ENCODE measurements at regions not wholly inside any gene's neighbourhood (a gene's known extent, or its start where the extent isn't known, plus 50 kb on each side); places are given as distances from the start of the nearest gene placed in this dataset.
"Not testable (repeated sequence)": the region's sequence is repeated elsewhere in the genome, so short reads cannot be mapped to it uniquely, and the experiment has no call there.

GRCh38 chr17:77328823-77329740, 188.3 kb downstream of the SEC14L1 start:
- peaks cover 0 to 7% (median 0%) of the 10 kb centered on the region in 9 donors for H3K9me3 Mint-ChIP-seq
- ATAC-seq: no peak
- no peak for DNase-seq
- peak overlapping the region in 7 of 10 donors; percentile 27 to 83 (median 66) for H3K27ac Mint-ChIP-seq
- peaks cover 0 to 2% (median 0%) of the 10 kb centered on the region in 5 donors for H3K27me3 Mint-ChIP-seq
- peaks cover 38 to 75% (median 70%) of the 10 kb centered on the region in 4 donors for H3K4me1 Mint-ChIP-seq
- H3K4me3 Mint-ChIP-seq: peak overlapping the region in 1 of 10 donors; percentile 44
- POLR2A ChIA-PET: interaction anchor here (0.5 to 6.2 kb wide), 7 partner anchors 44 to 167 kb away, joined by 3 to 164 read pairs (median 55); no protein-coding TSS in a partner anchor
- no peaks in the 10 kb centered on the region for H3K36me3 Mint-ChIP-seq

GRCh38 chr17:77329741-77330531, 189.2 kb downstream of the SEC14L1 start:
- Mint-ChIP-seq H3K36me3 (no peaks in the 10 kb centered on the region), H3K4me3 (no peak overlapping the region), H3K4me1 (peaks cover 32 to 66% (median 61%) of the 10 kb centered on the region in 4 donors), H3K9me3 (peaks cover 0 to 7% (median 0%) of the 10 kb centered on the region in 9 donors), H3K27me3 (peaks cover 0 to 2% (median 0%) of the 10 kb centered on the region in 5 donors), H3K27ac (no peak overlapping the region)
- POLR2A ChIA-PET: interaction anchor here (1.5 to 6.2 kb wide), 13 partner anchors 43 to 166 kb away, joined by 3 to 164 read pairs (median 25); no protein-coding TSS in a partner anchor
- ATAC-seq (no peak), DNase-seq (no peak)

DNA sequence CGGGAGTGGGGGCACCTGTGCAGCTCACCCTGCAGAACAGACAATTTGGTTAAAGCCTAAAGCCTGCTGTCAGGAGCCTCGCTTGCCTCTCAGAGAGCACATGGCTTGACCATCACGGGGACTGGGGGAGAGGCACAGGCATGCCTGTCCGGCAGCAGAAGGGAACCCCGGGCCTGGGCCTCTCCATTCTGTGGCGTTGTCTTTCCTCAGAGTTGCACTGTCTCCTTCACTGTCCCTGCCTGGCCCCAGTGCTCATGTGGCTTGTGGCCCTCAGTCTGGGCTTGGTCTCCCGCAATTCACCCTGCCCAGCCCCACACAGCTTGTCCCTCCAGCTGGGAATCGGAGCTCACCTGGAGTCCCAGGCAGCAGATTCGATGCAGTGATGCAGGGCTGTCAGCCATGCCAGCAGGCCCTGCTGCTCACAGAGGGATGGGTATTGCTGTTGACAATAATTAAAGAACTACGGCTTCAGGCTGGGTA, 189.9 kb downstream of the SEC14L1 start:
- POLR2A ChIA-PET: interaction anchor here (0.6 to 6.2 kb wide), 22 partner anchors 12 to 369 kb away, joined by 3 to 164 read pairs (median 16); no protein-coding TSS in a partner anchor
- DNase-seq (no peak), ATAC-seq (no peak)
- Mint-ChIP-seq H3K4me1 (peaks cover 27 to 59% (median 54%) of the 10 kb centered on the region in 4 donors), H3K36me3 (no peaks in the 10 kb centered on the region), H3K9me3 (peaks cover 0 to 5% (median 0%) of the 10 kb centered on the region in 9 donors), H3K4me3 (peak overlapping the region in 1 of 10 donors; percentile 86), H3K27me3 (peaks cover 0 to 2% (median 0%) of the 10 kb centered on the region in 5 donors), H3K27ac (peak overlapping the region in 2 of 10 donors; percentile 10 to 41)

GRCh38 chr17:77331301-77331864, 190.6 kb downstream of the SEC14L1 start:
- peaks cover 23 to 52% (median 47%) of the 10 kb centered on the region in 4 donors for H3K4me1 Mint-ChIP-seq
- ATAC-seq (peak; percentile 80 to 89), DNase-seq (peak; percentile 88 to 97 (median 95))
- peaks cover 0 to 5% (median 0%) of the 10 kb centered on the region in 9 donors for H3K9me3 Mint-ChIP-seq
- peaks cover 0 to 2% (median 0%) of the 10 kb centered on the region in 5 donors for H3K27me3 Mint-ChIP-seq
- H3K36me3 Mint-ChIP-seq: no peaks in the 10 kb centered on the region
- peak overlapping the region; percentile 71 to 90 (median 84) for H3K4me3 Mint-ChIP-seq
- POLR2A ChIA-PET: interaction anchor here (0.6 to 6.2 kb wide), 31 partner anchors 11 to 165 kb away, joined by 3 to 164 read pairs (median 7); no protein-coding TSS in a partner anchor
- H3K27ac Mint-ChIP-seq: peak overlapping the region; percentile 84 to 97 (median 91)

GRCh38 chr17:77332034-77332971, 191.5 kb downstream of the SEC14L1 start:
- peak in 8 of 10 donors; percentile 40 to 80 (median 62) for DNase-seq
- H3K27me3 Mint-ChIP-seq: peaks cover 0 to 2% (median 0%) of the 10 kb centered on the region in 5 donors
- H3K4me1 Mint-ChIP-seq: peaks cover 24 to 44% (median 38%) of the 10 kb centered on the region in 4 donors
- peaks cover 0 to 3% (median 0%) of the 10 kb centered on the region in 3 donors for H3K36me3 Mint-ChIP-seq
- H3K9me3 Mint-ChIP-seq: peaks cover 0 to 7% (median 0%) of the 10 kb centered on the region in 9 donors
- peak; percentile 64 to 69 for ATAC-seq
- POLR2A ChIA-PET: interaction anchor here (0.7 to 6.2 kb wide), 32 partner anchors 11 to 164 kb away, joined by 3 to 164 read pairs (median 7); no protein-coding TSS in a partner anchor
- H3K27ac Mint-ChIP-seq: peak overlapping the region; percentile 84 to 97 (median 91)
- H3K4me3 Mint-ChIP-seq: peak overlapping the region; percentile 71 to 90 (median 84)

DNA sequence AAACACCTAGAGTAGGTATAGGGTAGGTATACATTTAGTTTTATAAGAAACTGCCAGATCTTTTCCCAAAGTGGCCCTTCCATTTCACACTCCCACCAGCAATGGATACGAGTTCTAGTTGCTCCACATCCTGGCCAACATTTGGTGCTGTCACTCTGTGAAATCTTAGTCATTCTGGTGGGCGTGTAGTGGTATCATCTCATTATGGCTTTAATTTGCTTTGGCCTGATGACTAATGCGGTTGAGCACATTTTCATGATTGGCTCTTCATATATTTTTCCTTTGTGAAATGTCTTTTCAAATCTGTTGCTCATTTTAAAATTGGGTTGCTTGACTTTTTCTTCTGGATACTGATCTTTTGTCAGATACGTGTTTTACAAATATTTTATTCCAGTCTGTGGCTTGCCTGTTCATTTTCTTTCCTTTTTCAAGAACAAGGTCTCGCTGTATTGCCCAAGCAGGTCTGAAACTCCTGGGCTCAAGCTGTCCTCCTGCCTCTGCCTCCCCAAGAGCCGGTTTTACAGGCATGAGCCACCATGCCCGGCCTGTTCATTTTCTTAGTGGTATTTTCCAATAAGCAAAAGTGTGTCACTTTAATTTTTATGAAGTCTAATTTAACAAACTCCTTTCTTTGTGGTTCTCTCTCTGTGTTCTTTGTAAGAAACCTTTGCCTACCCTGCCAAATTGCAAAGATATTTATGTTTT, 192.4 kb downstream of the SEC14L1 start:
- peaks cover 0 to 3% (median 0%) of the 10 kb centered on the region in 3 donors for H3K36me3 Mint-ChIP-seq
- peak overlapping the region in 9 of 10 donors; percentile 75 to 90 (median 84) for H3K4me3 Mint-ChIP-seq
- peak overlapping the region; percentile 63 to 97 (median 89) for H3K27ac Mint-ChIP-seq
- H3K27me3 Mint-ChIP-seq: peaks cover 0 to 2% (median 0%) of the 10 kb centered on the region in 5 donors
- peaks cover 0 to 10% (median 0%) of the 10 kb centered on the region in 9 donors for H3K9me3 Mint-ChIP-seq
- POLR2A ChIA-PET: interaction anchor here (0.8 to 6.2 kb wide), 22 partner anchors 15 to 163 kb away, joined by 3 to 164 read pairs (median 21); no protein-coding TSS in a partner anchor
- peaks cover 23 to 43% (median 38%) of the 10 kb centered on the region in 4 donors for H3K4me1 Mint-ChIP-seq
- no peak for DNase-seq
- no peak for ATAC-seq

DNA sequence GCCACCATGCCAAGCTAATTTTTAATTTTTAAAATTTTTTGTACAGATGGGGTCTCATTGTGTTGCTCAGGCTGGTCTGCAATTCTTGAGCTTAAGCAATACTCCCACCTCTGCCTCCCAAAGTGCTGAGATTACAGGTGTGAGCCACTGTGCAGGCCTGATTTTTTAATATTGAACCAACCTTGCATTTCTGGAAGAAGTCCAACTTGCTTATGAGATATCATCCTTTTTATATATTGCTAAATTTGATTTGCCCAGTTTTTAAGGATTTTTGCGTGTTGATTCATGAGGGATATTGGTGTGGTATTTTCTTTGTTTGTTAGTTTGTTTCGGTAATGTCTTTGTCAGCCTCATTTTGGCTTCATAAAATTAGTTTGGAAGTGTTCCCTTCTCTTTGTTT, 196.4 kb downstream of the SEC14L1 start:
- Mint-ChIP-seq H3K27me3 (no peaks in the 10 kb centered on the region), H3K36me3 (peaks cover 0 to 3% (median 0%) of the 10 kb centered on the region in 3 donors), H3K9me3 (peaks cover 0 to 10% (median 0%) of the 10 kb centered on the region in 9 donors), H3K27ac (no peak overlapping the region), H3K4me3 (no peak overlapping the region), H3K4me1 (peaks cover 23 to 46% (median 41%) of the 10 kb centered on the region in 4 donors)
- DNase-seq (no peak), ATAC-seq (no peak)
- POLR2A ChIA-PET: interaction anchor here (1.2 to 1.5 kb wide), 2 partner anchors 29 to 621 kb away, joined by 3 to 4 read pairs; partner anchors contain the start of gene TNRC6C

- Mint-ChIP-seq H3K9me3 (peaks cover 0 to 8% (median 2%) of the 10 kb centered on the region in 9 donors), H3K4me1 (peaks cover 38 to 64% (median 53%) of the 10 kb centered on the region in 4 donors), H3K4me3 (peak overlapping the region in 8 of 10 donors; percentile 3 to 78 (median 48)), H3K27me3 (no peaks in the 10 kb centered on the region), H3K36me3 (peaks cover 0 to 3% (median 0%) of the 10 kb centered on the region in 3 donors), H3K27ac (peak overlapping the region; percentile 1 to 92 (median 70))
- POLR2A ChIA-PET: interaction anchor here (0.7 to 2.7 kb wide), 6 partner anchors 29 to 1262 kb away, joined by 3 to 11 read pairs (median 5); no protein-coding TSS in a partner anchor
- ATAC-seq (no peak), DNase-seq (no peak)
These were observed 200.3 kb downstream of the SEC14L1 start for GRCh38 chr17:77341069-77341541.

DNA sequence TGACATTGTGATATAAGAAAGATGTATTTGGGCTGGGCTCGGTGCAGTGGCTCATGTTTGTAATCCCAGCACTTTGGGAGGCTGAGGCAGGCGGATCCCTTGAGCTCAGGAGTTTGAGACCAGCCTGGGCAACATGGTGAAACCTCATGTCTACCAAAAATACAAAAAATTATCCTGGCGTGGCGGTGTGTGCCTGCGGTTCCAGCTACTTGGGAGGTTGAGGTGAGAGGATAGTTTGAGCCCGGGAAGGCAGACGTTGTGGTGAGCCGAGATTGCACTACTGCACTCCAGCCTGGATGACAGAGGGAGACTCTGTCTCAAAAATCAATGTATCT, 201.9 kb downstream of the SEC14L1 start:
- Mint-ChIP-seq H3K27ac (peak overlapping the region; percentile 54 to 93 (median 88)), H3K4me1 (peaks cover 37 to 63% (median 54%) of the 10 kb centered on the region in 4 donors), H3K4me3 (peak overlapping the region; percentile 49 to 80 (median 68))
- ATAC-seq: peak in 1 of 2 donors; percentile 3
- not testable (repeated sequence) for DNase-seq, H3K27me3 Mint-ChIP-seq, H3K36me3 Mint-ChIP-seq, H3K9me3 Mint-ChIP-seq
- POLR2A ChIA-PET: interaction anchor here (0.7 to 1.7 kb wide), 8 partner anchors 10 to 85 kb away, joined by 3 to 4 read pairs (median 3); no protein-coding TSS in a partner anchor

All from naive thymus-derived CD8-positive, alpha-beta T cell (primary cell).